GM10266 (cell line): ENCODE measurements at regions not wholly inside any gene's neighbourhood (a gene's known extent, or its start where the extent isn't known, plus 50 kb on each side); places are given as distances from the start of the nearest gene placed in this dataset.

Experiments used
- DNase-seq: peaks from one replicate; pipeline ENCODE4 v3.0.0; 2012; ENCODE audit errors: extremely low spot score
- CTCF ChIP-seq: IDR thresholded peaks from 2 replicates; pipeline ENCODE4 v1.5.1; 2012; ENCODE audit warnings: mild to moderate bottlenecking, low read depth; ENCODE audit not compliant: control insufficient read depth, insufficient read depth; ENCODE audit errors: missing control alignments

GRCh38 chr16:73771196-73772064 lies 525.2 kb upstream of the PSMD7 start:
- TF ChIP-seq CTCF = no peak
- no peak for DNase-seq

GRCh38 chr16:73768786-73769203 lies 527.8 kb upstream of the PSMD7 start:
- DNase-seq = no peak
- TF ChIP-seq CTCF = no peak

GRCh38 chr16:73764321-73764720 lies 532.3 kb upstream of the PSMD7 start:
- TF ChIP-seq CTCF = no peak
- DNase-seq = no peak

- TF ChIP-seq CTCF = no peak
- DNase-seq = no peak
Measured at GRCh38 chr16:73756289-73757178, 540.1 kb upstream of the PSMD7 start.

- DNase-seq = no peak
- no peak for TF ChIP-seq CTCF
Measured at GRCh38 chr16:73753931-73754330, 542.7 kb upstream of the PSMD7 start.

GRCh38 chr16:73750639-73751038 lies 546.0 kb upstream of the PSMD7 start:
- no peak for DNase-seq
- TF ChIP-seq CTCF = no peak

GRCh38 chr16:73747328-73747727 lies 549.3 kb upstream of the PSMD7 start:
- no peak for TF ChIP-seq CTCF
- no peak for DNase-seq
